CD4-positive, alpha-beta T cell treated with Interleukin-17A for 1 hour (primary cell): ENCODE measurements at regions not wholly inside any gene's neighbourhood (a gene's known extent, or its start where the extent isn't known, plus 50 kb on each side); places are given as distances from the start of the nearest gene placed in this dataset.
"Not testable (repeated sequence)": the region's sequence is repeated elsewhere in the genome, so short reads cannot be mapped to it uniquely, and the experiment has no call there.

ENCODE experiments used
- DNase-seq: peaks from one replicate; pipeline ENCODE4 v3.0.0-alpha.2; 2020

GRCh38 chr5:58357121-58357520 is 102.8 kb downstream of the PLK2 start:
- DNase-seq = no peak

GRCh38 chr5:58356662-58357061 is 103.2 kb downstream of the PLK2 start:
- DNase-seq = no peak

- DNase-seq = no peak
These were observed 105.1 kb downstream of the PLK2 start for GRCh38 chr5:58354827-58355226.

DNA sequence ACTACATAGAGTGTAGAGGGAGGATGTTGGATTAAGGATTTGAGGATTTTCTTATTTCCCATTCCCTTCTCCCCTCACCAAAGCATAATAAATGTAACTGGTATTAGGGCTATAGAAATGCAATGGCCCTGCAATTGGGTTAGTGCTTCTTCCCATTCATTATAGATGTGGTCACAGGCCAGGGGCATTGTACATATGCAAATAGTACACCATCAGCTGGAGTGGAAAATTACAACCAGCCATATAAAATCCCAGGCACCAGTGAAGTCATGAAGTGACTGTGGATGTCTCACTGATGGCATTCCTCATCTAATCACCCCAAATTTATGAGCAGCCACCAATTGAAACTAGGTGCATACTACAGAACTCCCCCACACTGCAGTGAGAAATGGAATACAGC is 105.9 kb downstream of the PLK2 start:
- no peak for DNase-seq

GRCh38 chr5:58351190-58351589 is 108.7 kb downstream of the PLK2 start:
- DNase-seq = no peak

DNA sequence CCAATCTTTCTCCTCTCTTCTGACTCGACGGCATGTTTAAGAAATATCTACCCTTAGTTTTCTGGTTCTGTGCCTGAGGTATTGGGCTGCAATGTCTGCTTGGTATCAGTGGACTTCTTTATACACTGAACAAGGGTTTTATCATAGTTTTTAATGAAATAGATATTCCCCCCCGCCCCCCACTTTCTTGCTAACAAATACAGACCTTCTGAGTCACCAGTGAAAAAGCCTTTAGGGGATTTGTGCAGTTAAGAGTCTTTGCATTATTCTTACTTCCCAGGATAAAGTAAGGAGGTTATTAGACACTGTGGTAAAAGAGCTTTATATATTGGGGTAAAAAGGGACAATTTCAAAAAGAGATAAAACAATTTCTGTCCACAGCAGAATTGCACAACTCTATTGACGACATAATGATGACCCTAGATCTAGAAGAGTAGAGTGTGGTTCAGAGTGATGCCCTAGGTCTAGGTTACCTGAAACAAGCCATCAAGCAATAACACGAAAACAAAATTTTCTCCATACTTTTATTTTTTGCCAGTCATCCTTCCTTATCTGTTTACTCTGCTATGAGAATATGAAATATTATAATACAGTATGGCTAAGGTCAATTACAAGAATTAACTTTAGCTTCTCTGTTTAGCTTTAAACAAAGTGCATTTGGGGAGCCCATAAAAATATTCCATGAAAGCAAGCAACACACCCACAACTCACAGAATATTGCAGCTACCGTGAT is 110.7 kb downstream of the PLK2 start:
- no peak for DNase-seq

- DNase-seq = no peak
These were observed 113.8 kb downstream of the PLK2 start for GRCh38 chr5:58346041-58346440.

GRCh38 chr5:58341476-58341875 is 118.4 kb downstream of the PLK2 start:
- no peak for DNase-seq

DNA sequence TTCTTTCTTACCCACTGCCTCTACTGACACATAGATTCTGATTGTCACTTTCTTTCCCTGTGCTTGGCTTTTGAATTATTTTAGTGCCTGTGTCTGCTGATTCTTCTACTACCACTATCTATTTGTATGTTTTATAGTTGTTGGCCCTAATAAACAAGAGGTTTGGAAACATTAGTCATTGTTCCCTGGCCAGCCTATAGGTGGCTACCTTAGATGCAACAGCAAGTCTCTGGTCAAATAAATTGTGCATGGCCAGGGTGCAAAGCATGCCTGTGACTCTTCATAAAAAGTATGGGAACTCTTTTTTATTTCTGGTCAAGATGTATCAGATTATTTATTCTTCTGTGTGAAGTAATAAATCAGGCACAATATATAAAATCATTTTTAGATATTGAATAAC is 124.4 kb downstream of the PLK2 start:
- no peak for DNase-seq

DNA sequence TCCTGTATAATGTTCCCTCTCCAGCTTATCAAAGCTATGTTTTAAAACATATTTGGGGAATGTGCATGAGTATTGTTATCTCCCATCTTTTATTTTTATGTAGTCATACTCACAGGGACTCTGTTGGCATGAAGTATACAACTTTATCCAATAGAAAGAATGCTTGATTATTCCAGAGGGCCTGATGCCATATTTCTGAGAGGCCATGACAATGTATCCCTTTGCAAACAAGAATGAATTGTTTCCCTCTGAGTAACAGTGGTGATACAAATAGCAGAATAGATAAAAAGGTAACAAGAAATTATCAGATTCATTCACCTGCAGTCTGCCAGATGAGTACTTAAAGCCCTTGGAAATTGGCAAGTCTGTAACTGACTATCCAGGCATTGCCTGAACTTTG is 125.9 kb downstream of the PLK2 start:
- DNase-seq = no peak

DNA sequence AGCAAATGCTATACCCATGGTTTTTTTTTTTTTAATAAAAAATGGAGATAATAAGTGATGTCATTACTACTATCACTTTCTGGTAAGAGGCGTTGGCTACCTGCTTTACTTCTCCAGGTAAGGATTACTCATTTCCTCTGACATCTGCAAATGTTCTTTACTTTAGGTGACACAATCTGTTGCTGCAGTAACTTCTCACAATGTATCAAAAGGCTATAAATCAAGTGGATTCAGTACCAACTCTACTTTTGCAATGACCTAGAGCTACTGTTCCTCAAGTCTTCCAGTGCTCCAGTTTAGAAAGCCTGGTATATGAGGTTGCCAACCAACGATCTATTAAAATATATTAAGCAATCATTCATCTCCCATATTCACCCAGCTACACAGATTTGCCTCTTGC is 129.1 kb downstream of the PLK2 start:
- DNase-seq = no peak

DNA sequence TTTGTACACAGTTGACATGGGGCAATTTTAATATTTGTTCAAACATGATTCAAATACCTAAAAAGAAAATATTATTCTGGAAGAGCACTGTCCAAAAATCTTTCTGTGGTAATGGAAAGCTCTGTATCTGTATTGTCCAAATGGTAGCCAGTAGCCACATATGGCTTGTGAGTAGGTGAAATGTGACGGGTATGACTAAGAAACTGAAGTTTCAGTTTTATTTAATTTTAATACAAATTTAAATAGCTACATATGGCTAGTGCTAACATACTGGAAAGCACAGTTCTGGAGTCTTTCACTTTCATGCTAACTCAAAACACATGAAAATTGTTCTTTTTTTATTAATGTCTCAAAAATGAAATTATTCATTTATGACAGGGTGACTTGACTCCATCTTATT is 132.6 kb downstream of the PLK2 start:
- no peak for DNase-seq

- no peak for DNase-seq
These were observed 133.9 kb downstream of the PLK2 start for GRCh38 chr5:58326022-58326421.

DNA sequence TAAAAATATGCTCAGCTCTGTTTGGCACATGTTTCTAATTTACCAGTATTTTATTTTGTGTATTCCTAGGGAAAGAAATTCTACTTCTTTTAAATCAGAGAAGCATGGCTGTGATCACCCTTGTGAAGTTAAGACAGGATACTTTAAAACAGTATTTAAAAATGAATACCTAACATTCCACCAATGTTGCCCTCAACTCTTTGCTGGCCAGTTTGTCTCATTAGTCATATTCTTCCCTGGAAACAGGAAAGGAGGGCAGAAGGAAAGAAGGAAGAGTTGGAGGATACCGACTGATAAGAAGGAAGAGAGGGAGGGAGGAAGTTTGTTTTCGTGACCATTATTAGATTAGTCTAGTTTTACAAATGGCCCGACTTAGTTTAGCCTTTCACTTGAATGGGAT is 137.4 kb downstream of the PLK2 start:
- DNase-seq = no peak

DNA sequence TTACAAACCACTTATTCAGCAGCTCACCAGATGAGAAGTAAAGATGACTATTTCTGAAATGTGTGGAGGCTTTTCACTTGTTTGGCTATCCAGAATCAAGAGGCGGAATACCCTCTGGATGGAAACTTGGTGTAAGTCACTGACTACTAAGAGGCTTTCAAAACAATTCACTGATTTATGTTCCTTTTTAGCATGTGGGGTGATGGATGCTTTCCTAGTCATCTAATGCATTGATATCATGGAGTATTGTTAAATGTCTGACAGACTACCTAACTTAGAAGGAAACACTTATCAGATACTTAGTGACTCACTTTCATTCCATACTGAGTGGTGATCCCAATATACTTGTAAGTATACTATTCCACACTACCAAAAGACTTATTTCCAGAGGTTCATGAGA is 141.4 kb downstream of the PLK2 start:
- DNase-seq = no peak

- no peak for DNase-seq
These were observed 142.1 kb downstream of the PLK2 start for GRCh38 chr5:58317808-58318207.

- DNase-seq = no peak
These were observed 142.9 kb downstream of the PLK2 start for GRCh38 chr5:58317009-58317408.

DNA sequence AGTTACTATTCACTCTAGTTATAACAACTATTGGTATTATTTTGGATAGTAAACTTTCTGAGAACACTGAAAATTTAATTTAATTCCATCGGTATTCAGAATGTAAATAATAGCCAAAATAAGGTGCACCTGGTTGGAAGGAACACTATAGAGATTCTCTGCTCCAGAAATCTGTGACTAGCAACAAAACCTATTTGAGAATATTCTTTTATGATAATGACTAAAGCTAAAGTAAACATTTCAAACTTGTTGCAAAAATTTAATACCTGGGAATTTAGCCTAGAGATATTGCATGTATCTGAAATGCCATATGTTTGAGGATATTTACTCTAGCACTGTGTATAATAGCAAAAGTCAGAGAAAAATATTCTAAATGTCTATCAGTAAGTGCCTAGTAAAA is 144.1 kb downstream of the PLK2 start:
- DNase-seq = no peak

DNA sequence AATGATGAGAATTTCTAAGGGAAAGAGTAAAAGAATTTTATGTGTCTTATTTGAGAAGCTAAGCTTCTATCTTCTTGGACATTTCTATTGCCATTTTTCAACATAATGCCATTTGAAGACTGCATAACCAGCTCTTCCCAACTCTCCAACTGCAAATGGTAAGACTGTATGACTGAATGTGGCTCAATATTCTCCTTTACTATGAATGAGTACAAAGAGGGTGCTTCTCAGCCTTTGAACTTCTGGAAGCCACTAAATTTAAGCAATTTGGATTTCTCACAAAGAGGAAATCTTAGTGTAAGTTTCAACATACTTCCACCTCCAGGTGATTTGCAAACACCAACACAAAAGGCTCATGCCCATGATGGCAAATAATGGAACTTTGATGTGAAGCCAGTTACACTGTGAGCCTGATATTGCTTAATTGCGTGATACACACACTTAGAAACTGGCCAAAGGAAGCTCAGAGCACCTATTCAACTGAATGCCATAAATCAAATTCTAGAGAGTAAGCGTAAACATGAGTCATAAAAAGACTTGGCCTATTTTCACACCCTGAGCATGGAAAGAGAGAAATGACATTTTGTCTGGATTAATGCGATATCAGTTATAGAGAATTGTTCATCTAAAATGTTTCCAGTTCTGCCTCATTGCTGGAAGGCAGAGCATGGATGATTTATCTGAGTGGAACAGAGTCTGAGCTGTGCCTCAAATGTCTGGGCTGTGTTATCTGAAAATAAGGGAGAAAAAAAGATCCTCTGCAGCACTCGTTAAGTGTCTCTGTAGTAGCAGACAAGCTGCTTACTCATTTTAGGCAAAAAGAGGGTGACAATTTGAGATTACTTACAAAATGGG is 145.3 kb downstream of the PLK2 start:
- no peak for DNase-seq

DNA sequence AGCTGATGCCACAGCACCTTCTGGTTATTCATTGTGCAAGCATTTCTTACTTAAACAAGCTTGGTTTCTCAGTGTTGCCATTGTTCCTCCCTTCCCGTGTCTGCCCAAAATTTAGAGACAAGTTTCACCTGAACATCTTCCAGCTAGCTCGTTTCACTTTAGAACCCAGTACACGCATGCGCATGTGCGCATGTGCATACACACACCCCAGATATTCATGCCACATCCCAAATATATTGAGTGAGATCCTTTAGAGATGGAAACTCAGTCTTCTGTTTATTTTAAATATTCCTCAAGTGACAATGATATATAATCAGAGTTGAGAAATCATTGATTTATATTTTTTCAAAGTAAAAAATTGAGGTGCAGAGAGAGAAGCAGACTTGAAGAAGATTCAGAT is 147.6 kb downstream of the PLK2 start:
- DNase-seq = no peak

DNA sequence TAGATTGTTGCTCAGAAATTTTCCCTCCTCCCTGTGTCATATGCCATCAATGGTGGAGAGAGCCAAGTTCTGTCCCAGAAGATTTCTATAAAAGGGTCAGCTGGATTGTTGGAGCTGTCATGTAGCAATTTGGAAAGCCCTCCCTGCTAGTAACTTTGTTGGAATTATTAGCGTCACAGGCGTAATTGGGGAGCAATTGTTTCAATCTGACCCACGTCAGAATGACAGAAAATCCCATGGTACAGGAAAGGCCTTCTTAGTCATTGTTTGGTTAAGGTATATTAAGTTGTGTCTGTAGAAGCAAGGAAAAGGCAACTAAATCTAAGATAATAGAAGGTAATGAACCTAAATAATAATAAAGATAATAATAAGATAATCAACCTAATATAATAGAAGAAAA is 148.4 kb downstream of the PLK2 start:
- no peak for DNase-seq

- not testable (repeated sequence) for DNase-seq
These were observed 151.5 kb downstream of the PLK2 start for GRCh38 chr5:58308384-58308783.

GRCh38 chr5:58300346-58300895 is 159.5 kb downstream of the PLK2 start:
- DNase-seq = no peak

DNA sequence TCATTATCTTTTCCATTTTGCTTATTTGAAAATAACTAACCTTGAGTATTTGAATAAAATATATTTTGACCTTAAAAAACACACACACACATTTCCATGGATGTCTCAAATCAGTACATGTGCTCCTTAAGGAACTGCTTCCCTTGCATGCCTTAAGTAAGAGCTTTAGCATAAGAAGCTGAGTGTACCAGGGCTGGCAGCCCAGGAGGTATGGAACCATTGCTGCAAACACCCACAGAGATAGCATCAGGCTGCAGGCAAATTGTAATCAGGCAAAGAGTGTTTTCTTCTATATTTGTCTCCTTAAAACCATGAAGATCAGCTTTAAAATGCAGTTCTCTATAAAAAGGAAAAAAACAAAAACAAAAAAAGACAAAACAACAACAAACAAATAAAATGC is 160.6 kb downstream of the PLK2 start:
- DNase-seq = no peak
